Upper lobe of right lung (tissue), 1 donor: ENCODE measurements at regions not wholly inside any gene's neighbourhood (a gene's known extent, or its start where the extent isn't known, plus 50 kb on each side); places are given as distances from the start of the nearest gene placed in this dataset.
A peak's percentile ranks its signal among the peaks of the same experiment; 100 is the strongest.

Source experiments
- ATAC-seq: fragments of 200-7000 bp; cut with Tn5 transposase; one replicate; pipeline ENCODE4 v1.9.1; 2020; ENCODE audit warnings: mild to moderate bottlenecking, moderate library complexity
- DNase-seq: peaks from one replicate; pipeline ENCODE4 v3.0.0-alpha.2; 2020
- H3K27ac ChIP-seq: fragments of 200-600 bp; one replicate; pipeline ENCODE4 v1.8.0; 2022
- H3K27me3 ChIP-seq: fragments of 200-600 bp; one replicate; pipeline ENCODE4 v1.8.0; 2022; ENCODE audit warnings: mild to moderate bottlenecking
- H3K36me3 ChIP-seq: fragments of 200-600 bp; one replicate; pipeline ENCODE4 v1.8.0; 2022
- H3K4me1 ChIP-seq: fragments of 200-600 bp; one replicate; pipeline ENCODE4 v1.8.0; 2022
- H3K4me3 ChIP-seq: fragments of 200-600 bp; one replicate; pipeline ENCODE4 v1.8.0; 2022; ENCODE audit warnings: mild to moderate bottlenecking
- H3K9me3 ChIP-seq: fragments of 200-600 bp; one replicate; pipeline ENCODE4 v1.8.0; 2022
- CTCF ChIP-seq: fragments of 200-600 bp; IDR thresholded peaks from one replicate; pipeline ENCODE4 v1.8.0; 2022; ENCODE audit warnings: antibody characterized with exemption
- intact Hi-C: fragments of 100-400 bp; cut with DNase I; formaldehyde crosslinking; loops from one replicate; pipeline ENCODE4 v1.11.0; 2022
- donor health status: DM: no; HTN: yes; CAD: no; lungs with severe emphysema.

DNA sequence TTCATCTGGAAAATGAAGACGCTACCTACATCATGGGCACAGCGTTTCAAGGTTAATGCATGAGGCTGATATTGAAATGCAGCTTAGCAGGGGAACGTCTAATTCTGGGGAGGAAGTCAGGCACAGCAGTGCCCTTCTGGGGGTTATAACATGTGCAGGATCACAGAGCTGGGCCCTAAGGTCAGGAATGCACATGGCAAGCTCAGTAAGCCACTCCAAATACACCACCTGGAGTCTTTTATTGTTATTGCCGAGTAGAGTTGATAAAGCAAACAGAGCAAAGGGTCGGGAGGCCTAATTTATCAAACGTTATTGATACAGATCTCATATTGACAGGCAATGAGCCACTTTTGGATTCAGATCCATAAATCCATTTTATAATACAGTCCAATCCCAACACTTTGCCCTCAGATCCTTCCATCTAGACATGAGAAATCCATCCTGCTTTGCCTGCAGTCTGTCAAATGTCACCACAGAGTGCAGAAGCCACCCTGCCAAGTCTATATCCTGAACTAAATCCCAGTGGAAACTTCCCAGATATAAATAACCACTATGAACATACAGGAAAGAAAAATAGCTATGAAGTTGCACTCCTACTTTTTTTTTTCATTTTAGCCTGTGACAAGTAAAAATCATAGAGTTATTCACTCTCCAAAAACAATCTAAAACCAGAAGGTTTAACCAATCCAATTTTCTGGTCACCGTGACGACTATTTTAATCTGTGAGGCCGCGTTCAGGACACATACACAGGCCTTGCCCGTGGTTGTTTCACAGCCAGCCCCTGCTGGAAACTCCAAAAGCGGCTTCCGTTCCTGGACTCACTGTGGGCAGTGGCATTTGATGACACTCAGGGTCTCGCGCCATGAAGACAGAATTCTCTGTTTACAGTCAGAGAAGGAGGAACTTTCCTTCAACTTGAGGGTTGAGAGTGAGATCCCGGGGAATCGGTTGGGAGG is 335.4 kb downstream of the DHX15 start:
- no peaks in the 10 kb centered on the region for H3K4me1 ChIP-seq
- no peak overlapping the region for H3K27ac ChIP-seq
- DNase-seq (no peak), ATAC-seq (no peak)
- no peaks in the 10 kb centered on the region for H3K36me3 ChIP-seq
- H3K4me3 ChIP-seq = no peak overlapping the region
- intact Hi-C loops = no loop called here
- TF ChIP-seq CTCF = no peak
- H3K27me3 ChIP-seq = no peaks in the 10 kb centered on the region
- no peaks in the 10 kb centered on the region for H3K9me3 ChIP-seq

GRCh38 chr4:24245491-24245820 is 338.9 kb downstream of the DHX15 start:
- DNase-seq (no peak), ATAC-seq (no peak)
- H3K36me3 ChIP-seq = no peaks in the 10 kb centered on the region
- no peak overlapping the region for H3K27ac ChIP-seq
- no peak overlapping the region for H3K4me3 ChIP-seq
- no peaks in the 10 kb centered on the region for H3K9me3 ChIP-seq
- no peaks in the 10 kb centered on the region for H3K4me1 ChIP-seq
- no peak for TF ChIP-seq CTCF
- no peaks in the 10 kb centered on the region for H3K27me3 ChIP-seq
- intact Hi-C loops = no loop called here

GRCh38 chr4:24244663-24245490 is 339.5 kb downstream of the DHX15 start:
- Histone ChIP-seq H3K4me1 (no peaks in the 10 kb centered on the region), H3K27me3 (no peaks in the 10 kb centered on the region), H3K27ac (no peak overlapping the region), H3K9me3 (no peaks in the 10 kb centered on the region), H3K36me3 (no peaks in the 10 kb centered on the region), H3K4me3 (no peak overlapping the region)
- no peak for TF ChIP-seq CTCF
- intact Hi-C loops = no loop called here
- ATAC-seq (peak; percentile 34), DNase-seq (no peak)

DNA sequence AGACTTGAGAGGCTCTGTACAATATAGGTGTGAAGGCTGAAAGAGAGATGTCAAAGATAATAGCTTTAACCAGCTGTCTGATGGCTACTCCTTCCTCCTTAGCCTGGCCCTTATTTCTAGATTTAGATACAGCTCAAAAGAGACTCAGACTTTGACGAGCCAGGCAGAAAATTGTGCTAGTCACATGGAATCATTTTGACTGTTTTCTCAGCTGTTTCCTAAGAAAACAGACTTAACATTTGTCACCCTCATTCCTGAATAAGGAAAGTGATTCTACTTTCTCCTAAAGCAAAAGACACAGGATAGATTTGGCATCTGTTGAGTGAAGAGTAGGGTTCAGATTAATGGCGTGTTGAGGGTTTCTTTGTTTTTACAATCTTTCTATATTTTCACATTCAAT is 340.7 kb downstream of the DHX15 start:
- Histone ChIP-seq H3K27me3 (no peaks in the 10 kb centered on the region), H3K9me3 (no peaks in the 10 kb centered on the region), H3K4me1 (no peaks in the 10 kb centered on the region), H3K36me3 (no peaks in the 10 kb centered on the region), H3K4me3 (no peak overlapping the region), H3K27ac (no peak overlapping the region)
- no peak for DNase-seq
- no peak for TF ChIP-seq CTCF
- ATAC-seq = no peak
- intact Hi-C loops = no loop called here

GRCh38 chr4:24241511-24241910 is 342.8 kb downstream of the DHX15 start:
- no peak overlapping the region for H3K4me3 ChIP-seq
- ATAC-seq = no peak
- no peaks in the 10 kb centered on the region for H3K27me3 ChIP-seq
- H3K9me3 ChIP-seq = no peaks in the 10 kb centered on the region
- H3K36me3 ChIP-seq = no peaks in the 10 kb centered on the region
- H3K4me1 ChIP-seq = no peaks in the 10 kb centered on the region
- TF ChIP-seq CTCF = no peak
- DNase-seq = no peak
- H3K27ac ChIP-seq = no peak overlapping the region
- intact Hi-C loops = no loop called here
